GM04503 (cell line): ENCODE measurements at regions not wholly inside any gene's neighbourhood (a gene's known extent, or its start where the extent isn't known, plus 50 kb on each side); places are given as distances from the start of the nearest gene placed in this dataset.
"Not testable (repeated sequence)": the region's sequence is repeated elsewhere in the genome, so short reads cannot be mapped to it uniquely, and the experiment has no call there.

Source experiments
- DNase-seq: peaks from one replicate; pipeline ENCODE4 v3.0.0-alpha.2; 2012; ENCODE audit warnings: low read depth

- DNase-seq: no peak
These were observed 443.5 kb downstream of the PCDH10 start for GRCh38 chr4:133592591-133592990.

- no peak for DNase-seq
These were observed 443.0 kb downstream of the PCDH10 start for GRCh38 chr4:133592106-133592505.

GRCh38 chr4:133588306-133588705 lies 439.2 kb downstream of the PCDH10 start:
- no peak for DNase-seq

- no peak for DNase-seq
These were observed 436.2 kb downstream of the PCDH10 start for GRCh38 chr4:133585323-133585722.

- DNase-seq: no peak
These were observed 435.6 kb downstream of the PCDH10 start for GRCh38 chr4:133584714-133585113.

GRCh38 chr4:133581996-133582619 lies 433.0 kb downstream of the PCDH10 start:
- no peak for DNase-seq

GRCh38 chr4:133574248-133574647 lies 425.2 kb downstream of the PCDH10 start:
- DNase-seq: no peak

- peak; percentile 78 for DNase-seq
These were observed 416.3 kb downstream of the PCDH10 start for GRCh38 chr4:133565379-133565778.

GRCh38 chr4:133559987-133560386 lies 410.9 kb downstream of the PCDH10 start:
- no peak for DNase-seq

GRCh38 chr4:133555671-133556070 lies 406.6 kb downstream of the PCDH10 start:
- no peak for DNase-seq

GRCh38 chr4:133550436-133550835 lies 401.3 kb downstream of the PCDH10 start:
- DNase-seq: no peak

- DNase-seq: no peak
These were observed 395.0 kb downstream of the PCDH10 start for GRCh38 chr4:133544097-133544496.

GRCh38 chr4:133537780-133538281 lies 388.7 kb downstream of the PCDH10 start:
- DNase-seq: no peak

- not testable (repeated sequence) for DNase-seq
These were observed 385.1 kb downstream of the PCDH10 start for GRCh38 chr4:133534224-133534623.

GRCh38 chr4:133524369-133524768 lies 375.3 kb downstream of the PCDH10 start:
- DNase-seq: no peak

GRCh38 chr4:133513901-133514300 lies 364.8 kb downstream of the PCDH10 start:
- DNase-seq: peak; percentile 22

GRCh38 chr4:133498149-133498548 lies 349.1 kb downstream of the PCDH10 start:
- no peak for DNase-seq

- DNase-seq: no peak
These were observed 344.7 kb downstream of the PCDH10 start for GRCh38 chr4:133493776-133494175.

- no peak for DNase-seq
These were observed 344.1 kb downstream of the PCDH10 start for GRCh38 chr4:133493241-133493640.

- no peak for DNase-seq
These were observed 335.2 kb downstream of the PCDH10 start for GRCh38 chr4:133484287-133484686.

- peak; percentile 16 for DNase-seq
These were observed 334.6 kb downstream of the PCDH10 start for GRCh38 chr4:133483600-133484246.

- no peak for DNase-seq
These were observed 327.0 kb downstream of the PCDH10 start for GRCh38 chr4:133476063-133476462.

- DNase-seq: no peak
These were observed 325.4 kb downstream of the PCDH10 start for GRCh38 chr4:133474501-133474900.

GRCh38 chr4:133472244-133472643 lies 323.1 kb downstream of the PCDH10 start:
- DNase-seq: no peak
